ENCODE measurements at regions not wholly inside any gene's neighbourhood (a gene's known extent, or its start where the extent isn't known, plus 50 kb on each side); places are given as distances from the start of the nearest gene placed in this dataset.

DNA sequence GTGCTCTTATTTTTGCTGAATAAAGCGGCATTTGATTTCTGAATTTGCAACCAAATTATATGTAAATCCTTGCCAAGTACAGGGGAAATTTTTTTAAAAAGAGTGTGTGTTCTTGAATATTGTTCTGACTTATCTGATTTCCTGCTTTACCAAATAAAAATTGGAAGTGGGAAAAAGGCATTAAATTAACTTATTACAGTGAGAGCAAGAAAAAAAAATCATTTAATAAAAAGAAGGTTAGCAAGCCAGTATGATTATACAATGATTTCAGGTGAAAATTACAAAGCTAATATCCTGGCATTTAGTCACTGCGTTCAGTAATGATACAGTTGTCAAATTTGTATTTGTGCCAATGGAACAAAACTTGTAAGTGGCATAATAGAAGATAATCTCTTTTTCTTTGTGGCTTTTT lies 82.1 kb upstream of the PPARA start:
- DNase-seq (ENCODE audit: low read depth): no peak
- TF ChIP-seq, protein P1, sequence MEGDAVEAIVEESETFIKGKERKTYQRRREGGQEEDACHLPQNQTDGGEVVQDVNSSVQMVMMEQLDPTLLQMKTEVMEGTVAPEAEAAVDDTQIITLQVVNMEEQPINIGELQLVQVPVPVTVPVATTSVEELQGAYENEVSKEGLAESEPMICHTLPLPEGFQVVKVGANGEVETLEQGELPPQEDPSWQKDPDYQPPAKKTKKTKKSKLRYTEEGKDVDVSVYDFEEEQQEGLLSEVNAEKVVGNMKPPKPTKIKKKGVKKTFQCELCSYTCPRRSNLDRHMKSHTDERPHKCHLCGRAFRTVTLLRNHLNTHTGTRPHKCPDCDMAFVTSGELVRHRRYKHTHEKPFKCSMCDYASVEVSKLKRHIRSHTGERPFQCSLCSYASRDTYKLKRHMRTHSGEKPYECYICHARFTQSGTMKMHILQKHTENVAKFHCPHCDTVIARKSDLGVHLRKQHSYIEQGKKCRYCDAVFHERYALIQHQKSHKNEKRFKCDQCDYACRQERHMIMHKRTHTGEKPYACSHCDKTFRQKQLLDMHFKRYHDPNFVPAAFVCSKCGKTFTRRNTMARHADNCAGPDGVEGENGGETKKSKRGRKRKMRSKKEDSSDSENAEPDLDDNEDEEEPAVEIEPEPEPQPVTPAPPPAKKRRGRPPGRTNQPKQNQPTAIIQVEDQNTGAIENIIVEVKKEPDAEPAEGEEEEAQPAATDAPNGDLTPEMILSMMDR (IDR thresholded peaks at IDR 0.05; ENCODE audit: insufficient read depth, low read depth, low read length, missing control alignments): no peak
- peak overlapping the region; percentile 67 for H3K4me3 ChIP-seq (ENCODE audit: low read length)

DNA sequence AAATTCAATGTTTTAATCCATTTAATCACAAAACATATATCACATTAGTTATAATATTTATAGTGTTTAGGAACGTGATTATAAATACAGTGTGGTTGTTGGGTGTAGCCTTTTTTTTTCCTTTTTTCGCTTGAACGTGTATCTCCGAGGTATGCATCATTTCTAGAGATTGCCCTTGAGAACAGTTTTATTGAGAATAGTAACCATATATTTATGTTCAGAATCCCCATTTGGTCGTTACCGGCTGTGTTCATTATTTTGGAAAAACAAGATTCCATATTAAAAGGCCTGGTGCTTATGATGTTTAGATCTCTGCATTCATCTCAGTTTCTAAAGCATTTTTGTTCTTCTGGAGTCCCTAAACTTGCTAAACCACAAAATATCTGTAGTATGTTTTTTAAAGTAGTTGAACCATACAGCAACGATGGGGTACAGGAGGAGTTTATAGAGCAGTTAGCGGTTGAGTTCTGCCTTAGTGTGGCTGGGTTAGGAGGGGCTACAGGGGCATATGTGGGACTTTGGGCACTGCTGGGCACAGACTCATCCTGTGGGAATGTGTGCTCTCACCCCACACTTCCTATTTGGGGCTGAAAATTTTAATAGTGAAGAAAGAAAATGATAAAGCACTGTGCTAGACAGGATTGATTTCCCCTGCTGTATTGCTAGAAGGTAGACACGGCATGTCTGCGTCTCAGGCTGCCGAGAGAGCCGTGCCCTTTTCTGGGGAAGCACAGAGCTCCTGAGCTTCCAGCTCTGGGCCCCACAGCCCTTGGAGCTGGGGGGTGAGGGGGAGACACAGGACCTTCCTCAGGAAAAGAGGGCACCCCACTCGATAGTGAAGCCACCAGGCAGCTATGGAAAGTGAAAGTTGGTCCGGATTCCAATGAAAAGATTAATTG lies 81.5 kb upstream of the PPARA start:
- TF ChIP-seq, protein P1 (IDR thresholded peaks at IDR 0.05; ENCODE audit: insufficient read depth, low read depth, low read length, missing control alignments): no peak
- H3K4me3 ChIP-seq (ENCODE audit: low read length): peak overlapping the region; percentile 67
- no peak for DNase-seq (ENCODE audit: low read depth)

DNA sequence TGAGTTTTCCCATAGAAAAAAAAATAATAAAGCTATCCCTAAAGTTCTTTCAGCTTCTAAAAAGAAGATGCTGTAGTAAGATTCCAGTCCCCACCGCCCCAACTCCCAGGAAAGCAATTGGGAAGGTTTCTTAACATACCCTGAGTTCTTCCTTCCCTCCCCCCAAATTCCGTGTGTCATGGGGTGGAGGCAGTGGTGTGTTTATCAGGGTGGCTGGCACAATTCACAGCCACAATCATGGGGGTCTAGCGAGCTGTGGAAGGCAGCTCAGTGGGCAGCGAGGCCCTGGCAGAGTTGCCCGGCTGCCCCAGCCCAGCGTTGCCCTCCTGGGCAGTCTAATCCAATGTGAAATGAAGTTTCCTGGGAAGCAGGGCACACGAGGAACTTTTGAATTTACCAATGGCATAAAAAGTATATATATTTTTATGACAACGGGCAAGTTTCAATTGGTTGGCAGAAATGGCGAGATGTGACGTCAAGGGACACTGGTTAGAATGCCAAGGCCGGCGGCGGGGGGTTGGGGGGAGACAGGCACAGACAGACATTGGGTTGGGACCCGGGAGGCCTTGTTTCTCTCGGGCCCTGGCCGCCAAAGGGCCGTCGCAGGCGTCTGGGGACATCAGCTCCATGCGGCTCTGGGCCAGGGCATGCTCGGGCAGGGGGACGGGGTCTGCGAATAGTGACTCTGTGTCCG lies 80.7 kb upstream of the PPARA start:
- peak; percentile 96 for DNase-seq (ENCODE audit: low read depth)
- H3K4me3 ChIP-seq (ENCODE audit: low read length): peak overlapping the region; percentile 67
- TF ChIP-seq, protein P1 (IDR thresholded peaks at IDR 0.05; ENCODE audit: insufficient read depth, low read depth, low read length, missing control alignments): no peak

DNA sequence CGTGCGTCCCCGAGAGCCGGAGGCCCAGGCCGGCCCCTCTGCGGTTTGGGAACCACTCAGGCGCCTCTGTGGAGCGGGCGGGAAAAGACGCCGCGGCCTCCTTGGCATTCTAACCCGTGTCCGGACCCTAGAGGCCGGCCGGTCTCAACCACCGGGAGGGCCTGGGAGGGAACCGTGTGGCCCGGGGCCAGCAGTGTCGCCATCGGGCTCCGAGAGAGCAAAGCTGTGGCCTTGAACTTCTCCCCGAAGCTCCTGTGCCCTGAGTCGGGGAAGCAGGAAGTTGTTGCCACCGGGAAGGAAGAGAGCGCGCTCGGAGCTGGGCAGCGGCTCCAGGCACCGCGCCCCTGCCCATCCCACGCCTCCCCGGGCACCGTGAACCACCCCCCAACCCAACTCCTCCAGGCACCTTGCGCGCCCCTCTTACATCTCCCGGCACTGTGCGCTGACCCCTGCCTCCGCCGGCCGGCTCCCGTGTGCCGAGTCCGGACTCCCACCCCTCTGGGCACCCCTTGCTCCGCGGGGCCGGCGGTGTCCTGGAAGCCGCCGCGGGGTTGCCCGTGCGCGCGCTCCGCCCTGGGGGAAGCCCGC lies 80.0 kb upstream of the PPARA start:
- H3K4me3 ChIP-seq (ENCODE audit: low read length): peak overlapping the region; percentile 67
- DNase-seq (ENCODE audit: low read depth): peak; percentile 73
- TF ChIP-seq, protein P1 (IDR thresholded peaks at IDR 0.05; ENCODE audit: insufficient read depth, low read depth, low read length, missing control alignments): no peak

DNA sequence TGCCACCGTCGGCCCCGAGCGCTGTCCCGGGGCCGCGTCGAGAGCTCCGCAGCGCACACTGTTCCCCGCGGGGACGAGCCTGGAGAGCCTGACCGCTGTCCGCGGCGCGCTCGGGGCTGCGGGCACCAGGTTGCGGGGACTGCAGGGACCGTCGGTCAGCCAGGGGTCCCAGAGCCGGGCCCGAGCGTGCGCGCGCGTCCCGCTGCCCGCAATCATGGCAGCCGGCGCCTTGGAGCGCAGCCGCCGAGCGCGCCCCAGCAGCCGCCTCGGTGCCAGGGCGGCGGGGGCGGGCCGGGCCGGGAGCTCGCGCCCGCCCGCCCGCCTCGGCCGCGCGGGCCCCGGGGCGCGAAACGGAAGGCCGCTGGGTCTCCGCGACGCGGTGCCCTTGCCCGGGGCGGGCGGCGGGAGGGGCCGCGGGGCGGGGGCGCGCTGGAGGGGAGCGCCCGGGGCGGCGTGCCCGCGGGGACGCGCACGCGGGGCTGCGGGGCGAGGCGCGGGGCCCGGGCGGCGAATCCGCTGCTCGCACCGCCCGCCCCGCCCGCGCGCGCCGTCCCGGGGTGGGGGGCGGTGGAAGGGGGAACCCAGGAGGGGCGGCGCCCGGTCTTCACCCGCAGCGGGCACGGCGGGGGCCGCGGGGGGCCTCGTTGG lies 79.4 kb upstream of the PPARA start:
- TF ChIP-seq, protein P1 (IDR thresholded peaks at IDR 0.05; ENCODE audit: insufficient read depth, low read depth, low read length, missing control alignments): no peak
- peak; percentile 76 for DNase-seq (ENCODE audit: low read depth)
- H3K4me3 ChIP-seq (ENCODE audit: low read length): peak overlapping the region; percentile 67

DNA sequence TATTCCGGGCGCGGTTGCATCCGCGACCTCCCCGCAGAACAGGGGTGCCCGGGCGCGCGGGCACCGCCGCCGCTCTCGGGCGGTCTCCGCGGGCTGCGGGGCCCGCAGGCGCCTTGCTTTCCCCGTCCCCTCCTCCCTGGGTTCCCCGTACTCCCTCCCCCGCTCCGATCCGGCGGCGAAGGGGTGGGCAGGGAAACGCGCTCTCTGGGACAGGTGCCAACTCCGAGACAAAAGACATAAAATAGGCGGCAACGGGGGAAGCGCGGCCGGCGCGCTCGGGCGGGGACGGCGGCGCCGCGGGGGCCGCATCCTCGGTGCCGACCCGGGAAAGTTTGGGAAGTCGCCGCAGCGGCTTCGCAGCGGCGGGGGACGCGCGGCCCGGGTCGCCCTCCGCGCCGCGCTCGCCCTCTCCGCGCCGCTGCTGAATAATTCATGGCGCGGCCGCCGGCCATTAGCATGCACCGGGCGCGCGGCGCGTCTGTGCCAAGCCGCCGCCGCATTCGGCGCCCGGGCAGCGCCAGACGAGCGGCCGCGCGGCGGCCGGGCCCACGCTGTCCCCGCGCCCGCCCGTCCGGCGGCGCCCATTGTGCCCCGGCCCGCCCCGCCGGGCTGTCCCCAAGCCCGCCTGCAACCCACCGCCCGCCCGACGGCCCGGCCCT lies 78.7 kb upstream of the PPARA start:
- DNase-seq (ENCODE audit: low read depth): peak; percentile 95
- TF ChIP-seq, protein P1 (IDR thresholded peaks at IDR 0.05; ENCODE audit: insufficient read depth, low read depth, low read length, missing control alignments): no peak
- peak overlapping the region; percentile 89 for H3K4me3 ChIP-seq (ENCODE audit: low read length)
